PC-9 (cell line): ENCODE measurements at regions not wholly inside any gene's neighbourhood (a gene's known extent, or its start where the extent isn't known, plus 50 kb on each side); places are given as distances from the start of the nearest gene placed in this dataset.

ENCODE experiments used
- BruUV-seq: library from RNA; stranded (reverse); fragments of 400-500 nt; replicated peaks from 2 replicates; lab custom pipeline; 2021; lab: Mats Ljungman, UMichigan
- CTCF ChIA-PET: fragments of 300-600 bp; sonication (Branson Sonifier 250); formaldehyde crosslinking; loops from one replicate; lab custom pipeline; 2022; ENCODE audit warnings: antibody characterized with exemption; lab: Charles Lee
- POLR2A ChIA-PET: fragments of 300-600 bp; sonication (Branson Sonifier 250); formaldehyde crosslinking; loops from one replicate; lab custom pipeline; 2022; ENCODE audit warnings: antibody characterized with exemption; ENCODE audit not compliant: unreplicated experiment; lab: Charles Lee
- DNase-seq, 2 experiments: peaks; one replicate each; pipeline versions ENCODE4 v3.0.0 to v3.0.0-alpha.2; 2015 to 2022; ENCODE audit warnings: mixed read lengths in 1 of 2
- H2AFZ ChIP-seq: fragments of 200-600 bp; sonication (generic); 2 replicates; pipeline ENCODE4 v1.8.1; 2017; ENCODE audit warnings: antibody characterized with exemption
- H3F3A ChIP-seq: fragments of 200-600 bp; sonication (generic); 2 replicates; pipeline ENCODE4 v1.8.1; 2017; ENCODE audit warnings: antibody characterized with exemption, mild to moderate bottlenecking, low read depth; ENCODE audit not compliant: insufficient read depth
- H3K27ac ChIP-seq: fragments of 200-600 bp; sonication (generic); 2 replicates; pipeline ENCODE4 v1.6.1; 2016; ENCODE audit warnings: mixed run types
- H3K27me3 ChIP-seq: fragments of 200-600 bp; sonication (generic); 2 replicates; pipeline ENCODE4 v1.6.1; 2016; ENCODE audit warnings: low read depth, mixed run types; ENCODE audit not compliant: insufficient read depth
- H3K36me3 ChIP-seq: fragments of 200-600 bp; sonication (generic); 2 replicates; pipeline ENCODE4 v1.6.1; 2016; ENCODE audit warnings: low read depth, mixed run types
- H3K4me1 ChIP-seq: fragments of 200-600 bp; sonication (generic); replicated peaks from 2 replicates; pipeline ENCODE4 v1.6.1; 2016; ENCODE audit warnings: mixed run types; ENCODE audit not compliant: insufficient read depth
- H3K4me2 ChIP-seq: fragments of 200-600 bp; sonication (generic); 2 replicates; pipeline ENCODE4 v1.6.1; 2017; ENCODE audit warnings: mixed run types
- H3K4me3 ChIP-seq: fragments of 200-600 bp; sonication (generic); 2 replicates; pipeline ENCODE4 v1.6.1; 2016; ENCODE audit warnings: mixed run types
- H3K79me2 ChIP-seq: fragments of 200-600 bp; sonication (generic); 2 replicates; pipeline ENCODE4 v1.6.1; 2017; ENCODE audit warnings: low read depth, mixed run types
- H3K9me2 ChIP-seq: fragments of 200-600 bp; sonication (generic); 2 replicates; pipeline ENCODE4 v1.8.1; 2017; ENCODE audit warnings: mild to moderate bottlenecking; ENCODE audit not compliant: insufficient read depth
- H3K9me3 ChIP-seq: fragments of 200-600 bp; sonication (generic); 2 replicates; pipeline ENCODE4 v1.8.1; 2016; ENCODE audit warnings: low read depth; ENCODE audit not compliant: insufficient read depth
- H4K20me1 ChIP-seq: fragments of 200-600 bp; sonication (generic); 2 replicates; pipeline ENCODE4 v1.8.1; 2017; ENCODE audit not compliant: insufficient read depth
- EZH2 ChIP-seq: fragments of 200-600 bp; sonication (generic); IDR thresholded peaks from 2 replicates; pipeline ENCODE4 v1.8.0; 2017; ENCODE audit warnings: antibody characterized with exemption, low read depth
- intact Hi-C: fragments of 100-400 bp; cut with micrococcal nuclease; formaldehyde crosslinking; loops from one replicate; pipeline ENCODE4 v1.10.0; 2022; ENCODE audit not compliant: unreplicated experiment
- TF ChIP-seq, protein P1 (sequence below): fragments of 200-600 bp; sonication (generic); conservative IDR thresholded peaks from 2 replicates; pipeline ENCODE4 v1.6.1; 2017; ENCODE audit warnings: mixed run types, antibody characterized with exemption, mild to moderate bottlenecking, moderate library complexity

DNA sequence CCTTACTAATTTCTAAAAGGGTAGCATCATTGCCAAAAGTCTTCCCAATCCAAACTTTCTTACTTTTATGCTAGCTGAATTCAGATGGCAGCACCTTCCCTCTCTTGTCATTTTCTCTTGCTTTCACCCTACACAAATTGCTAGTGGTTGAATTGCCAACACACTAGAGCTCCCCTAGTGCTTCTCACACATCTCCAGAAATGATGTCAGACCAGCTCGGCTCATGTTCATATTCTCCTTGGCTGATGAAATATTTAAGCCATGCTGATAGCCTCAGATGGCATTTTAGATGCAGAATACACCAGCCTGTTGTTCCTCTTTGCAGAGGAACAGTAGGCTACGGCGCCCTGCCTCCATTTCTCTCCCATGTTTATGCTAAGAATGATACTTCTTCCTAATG lies 256.9 kb downstream of the PTBP2 start:
- no TSS peak for BruUV-seq
- Histone ChIP-seq H3K4me1 (no peaks in the 10 kb centered on the region), H3K27me3 (no peaks in the 10 kb centered on the region), H4K20me1 (no peaks in the 10 kb centered on the region), H3K9me3 (no peaks in the 10 kb centered on the region), H3K9me2 (no peaks in the 10 kb centered on the region), H3K36me3 (no peaks in the 10 kb centered on the region), H3K79me2 (no peaks in the 10 kb centered on the region), H3K27ac (no peak overlapping the region), H3F3A (no peaks in the 10 kb centered on the region), H3K4me2 (no peak overlapping the region), H2AFZ (no peak overlapping the region), H3K4me3 (no peak overlapping the region)
- intact Hi-C loops: no loop called here
- peak in 1 of 2 experiments; percentile 17 for DNase-seq
- TF ChIP-seq, protein P1, sequence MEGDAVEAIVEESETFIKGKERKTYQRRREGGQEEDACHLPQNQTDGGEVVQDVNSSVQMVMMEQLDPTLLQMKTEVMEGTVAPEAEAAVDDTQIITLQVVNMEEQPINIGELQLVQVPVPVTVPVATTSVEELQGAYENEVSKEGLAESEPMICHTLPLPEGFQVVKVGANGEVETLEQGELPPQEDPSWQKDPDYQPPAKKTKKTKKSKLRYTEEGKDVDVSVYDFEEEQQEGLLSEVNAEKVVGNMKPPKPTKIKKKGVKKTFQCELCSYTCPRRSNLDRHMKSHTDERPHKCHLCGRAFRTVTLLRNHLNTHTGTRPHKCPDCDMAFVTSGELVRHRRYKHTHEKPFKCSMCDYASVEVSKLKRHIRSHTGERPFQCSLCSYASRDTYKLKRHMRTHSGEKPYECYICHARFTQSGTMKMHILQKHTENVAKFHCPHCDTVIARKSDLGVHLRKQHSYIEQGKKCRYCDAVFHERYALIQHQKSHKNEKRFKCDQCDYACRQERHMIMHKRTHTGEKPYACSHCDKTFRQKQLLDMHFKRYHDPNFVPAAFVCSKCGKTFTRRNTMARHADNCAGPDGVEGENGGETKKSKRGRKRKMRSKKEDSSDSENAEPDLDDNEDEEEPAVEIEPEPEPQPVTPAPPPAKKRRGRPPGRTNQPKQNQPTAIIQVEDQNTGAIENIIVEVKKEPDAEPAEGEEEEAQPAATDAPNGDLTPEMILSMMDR: no peak
- TF ChIP-seq EZH2: no peak
- ChIA-PET CTCF (no interaction called here), POLR2A (no interaction called here)

DNA sequence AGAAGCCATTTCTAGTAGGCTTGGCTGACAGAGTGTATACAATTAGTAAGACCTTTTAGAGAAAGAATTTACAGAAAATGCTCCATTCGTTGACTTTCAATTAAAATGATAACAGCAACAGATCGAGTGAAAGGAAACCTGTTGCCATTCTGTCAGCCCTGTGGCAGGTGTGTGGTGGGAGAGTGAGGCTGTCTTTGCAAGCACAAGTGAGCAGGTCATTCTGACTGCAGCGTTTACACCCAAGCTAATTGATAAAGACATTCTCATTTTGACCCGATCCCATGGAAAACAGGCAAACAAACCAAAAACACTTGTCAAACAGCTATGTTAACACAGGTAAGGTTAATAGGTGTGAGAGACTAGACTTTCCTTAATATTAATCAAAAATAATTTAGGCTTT lies 257.3 kb downstream of the PTBP2 start:
- Histone ChIP-seq H3K27ac (no peak overlapping the region), H3K4me1 (no peaks in the 10 kb centered on the region), H4K20me1 (no peaks in the 10 kb centered on the region), H3K9me2 (no peaks in the 10 kb centered on the region), H3K27me3 (no peaks in the 10 kb centered on the region), H3F3A (no peaks in the 10 kb centered on the region), H3K4me3 (no peak overlapping the region), H2AFZ (no peak overlapping the region), H3K36me3 (no peaks in the 10 kb centered on the region), H3K9me3 (no peaks in the 10 kb centered on the region), H3K4me2 (no peak overlapping the region), H3K79me2 (no peaks in the 10 kb centered on the region)
- no peak for TF ChIP-seq EZH2
- TF ChIP-seq, protein P1: no peak
- ChIA-PET POLR2A (no interaction called here), CTCF (no interaction called here)
- intact Hi-C loops: no loop called here
- BruUV-seq: no TSS peak
- DNase-seq: no peak

GRCh38 chr1:96979304-96980268 lies 258.0 kb downstream of the PTBP2 start:
- no peak overlapping the region for H3K4me3 ChIP-seq
- no peaks in the 10 kb centered on the region for H3K9me3 ChIP-seq
- no peaks in the 10 kb centered on the region for H4K20me1 ChIP-seq
- intact Hi-C loops: no loop called here
- H3K36me3 ChIP-seq: no peaks in the 10 kb centered on the region
- no peak for TF ChIP-seq EZH2
- TF ChIP-seq, protein P1: no peak
- CTCF ChIA-PET: no interaction called here
- POLR2A ChIA-PET: no interaction called here
- H3F3A ChIP-seq: no peaks in the 10 kb centered on the region
- H3K9me2 ChIP-seq: no peaks in the 10 kb centered on the region
- no peak overlapping the region for H2AFZ ChIP-seq
- peak in 1 of 2 experiments; percentile 26 for DNase-seq
- H3K27me3 ChIP-seq: no peaks in the 10 kb centered on the region
- H3K4me2 ChIP-seq: no peak overlapping the region
- no peaks in the 10 kb centered on the region for H3K79me2 ChIP-seq
- BruUV-seq: no TSS peak
- no peak overlapping the region for H3K27ac ChIP-seq
- no peaks in the 10 kb centered on the region for H3K4me1 ChIP-seq
